Liver (tissue), 8 donors: ENCODE measurements at regions not wholly inside any gene's neighbourhood (a gene's known extent, or its start where the extent isn't known, plus 50 kb on each side); places are given as distances from the start of the nearest gene placed in this dataset.

Experiments
- DNase-seq: peaks from one replicate; pipeline ENCODE4 v3.0.0-alpha.2; 2017; ENCODE audit warnings: low spot score
- H3K27ac ChIP-seq, 2 donors: one replicate each; pipeline ENCODE4 v1.7.0; 2013; ENCODE audit warnings: inconsistent platforms in 2 of 2, low read length in 2 of 2, control low read depth in 1 of 2, low read depth in 1 of 2, mild to moderate bottlenecking in 1 of 2
- H3K27me3 ChIP-seq, 4 donors: one replicate each; pipeline versions ENCODE4 v1.6.1 to v1.7.0; 2013; ENCODE audit warnings: low read length in 3 of 4, inconsistent platforms in 1 of 4, mild to moderate bottlenecking in 1 of 4, moderate library complexity in 1 of 4; ENCODE audit not compliant: control insufficient read depth in 4 of 4, insufficient read depth in 4 of 4
- H3K36me3 ChIP-seq, 4 donors: one replicate each; pipeline versions ENCODE4 v1.6.1 to v1.7.0; 2013; ENCODE audit warnings: low read length in 3 of 4, mild to moderate bottlenecking in 3 of 4, low read depth in 1 of 4, moderate library complexity in 1 of 4; ENCODE audit not compliant: control insufficient read depth in 4 of 4, insufficient read depth in 3 of 4
- H3K4me1 ChIP-seq, 4 donors: one replicate each; pipeline versions ENCODE4 v1.6.1 to v1.7.0; 2013; ENCODE audit warnings: low read length in 3 of 4, mild to moderate bottlenecking in 3 of 4, moderate library complexity in 1 of 4; ENCODE audit not compliant: control insufficient read depth in 4 of 4, insufficient read depth in 4 of 4
- H3K4me3 ChIP-seq, 3 donors: one replicate each; pipeline versions ENCODE4 v1.6.1 to v1.7.0; 2013; ENCODE audit warnings: low read length in 3 of 3, control low read depth in 1 of 3, low read depth in 1 of 3, mild to moderate bottlenecking in 1 of 3
- H3K9ac ChIP-seq, 2 donors: one replicate each; pipeline ENCODE4 v1.7.0; 2013; ENCODE audit warnings: low read length in 2 of 2, mild to moderate bottlenecking in 2 of 2, moderate library complexity in 2 of 2, control low read depth in 1 of 2, low read depth in 1 of 2
- H3K9me3 ChIP-seq, 4 donors: one replicate each; pipeline versions ENCODE4 v1.6.1 to v1.7.0; 2013; ENCODE audit warnings: low read length in 3 of 4; ENCODE audit not compliant: control insufficient read depth in 4 of 4
- ATF3 ChIP-seq: IDR thresholded peaks from 2 replicates; pipeline ENCODE4 v1.6.1; 2016; ENCODE audit warnings: antibody characterized with exemption
- CTCF ChIP-seq: fragments of 150-350 bp; IDR thresholded peaks from 2 replicates; pipeline ENCODE4 v1.5.1; 2017; ENCODE audit warnings: improper control_type of control experiment, low read depth, low read length; ENCODE audit not compliant: missing input control
- EGR1 ChIP-seq, 2 donors: IDR thresholded peaks; 2 replicates each; pipeline ENCODE4 v1.6.1; 2016 to 2018; ENCODE audit warnings: antibody characterized with exemption in 2 of 2, low read depth in 2 of 2
- HNF4G ChIP-seq: IDR thresholded peaks from 2 replicates; pipeline ENCODE4 v1.6.1; 2016; ENCODE audit warnings: antibody characterized with exemption
- JUND ChIP-seq, 2 donors: IDR thresholded peaks; 2 replicates each; pipeline ENCODE4 v1.6.1; 2016; ENCODE audit warnings: antibody characterized with exemption in 2 of 2
- MAX ChIP-seq: IDR thresholded peaks from 2 replicates; pipeline ENCODE4 v1.6.1; 2016; ENCODE audit warnings: antibody characterized with exemption
- RAD21 ChIP-seq, 2 donors: IDR thresholded peaks; 2 replicates each; pipeline ENCODE4 v1.6.1; 2016; ENCODE audit warnings: antibody characterized with exemption in 2 of 2, mild to moderate bottlenecking in 2 of 2
- REST ChIP-seq: IDR thresholded peaks from 2 replicates; pipeline ENCODE4 v1.6.1; 2016; ENCODE audit warnings: antibody characterized with exemption, mild to moderate bottlenecking
- SP1 ChIP-seq: IDR thresholded peaks from 2 replicates; pipeline ENCODE4 v1.6.1; 2018; ENCODE audit warnings: antibody characterized with exemption, mild to moderate bottlenecking
- YY1 ChIP-seq: IDR thresholded peaks from 2 replicates; pipeline ENCODE4 v1.6.1; 2016; ENCODE audit warnings: antibody characterized with exemption, mild to moderate bottlenecking
- WGBS: extraction: QIAGEN DNeasy Blood & Tissue Kit; methylation state at CpG from one replicate; pipeline ENCODE4 v1.1.7; 2013; 5-methylcytosine and 5-hydroxymethylcytosine counted together
- donor health status: healthy.
- donor health status: healthy.
- donor health status: healthy.
- donor health status: healthy.
- donor health status: healthy.

- no peaks in the 10 kb centered on the region for H3K27me3 ChIP-seq
- H3K9me3 ChIP-seq: no peaks in the 10 kb centered on the region
- no peaks in the 10 kb centered on the region for H3K36me3 ChIP-seq
- H3K4me3 ChIP-seq: no peak overlapping the region
- H3K27ac ChIP-seq: no peak overlapping the region
- TF ChIP-seq SP1 (no peak), EGR1 (IDR thresholded peaks at IDR 0.05; ENCODE audit: low read depth in 2 of 2) (no peak), CTCF (no peak)
- no peaks in the 10 kb centered on the region for H3K4me1 ChIP-seq
- H3K9ac ChIP-seq: no peak overlapping the region
- 74% methylated on average over 5 of the region's 5 CpGs for WGBS
- no peak for DNase-seq
Observed at GRCh38 chr9:86624630-86625029, 270.4 kb upstream of the TUT7 start.

- H3K27me3 ChIP-seq: peaks cover 0 to 3% (median 0%) of the 10 kb centered on the region in 4 donors
- no peaks in the 10 kb centered on the region for H3K4me1 ChIP-seq
- no peak overlapping the region for H3K9ac ChIP-seq
- no peaks in the 10 kb centered on the region for H3K36me3 ChIP-seq
- peak; percentile 40 for TF ChIP-seq CTCF
- no peak for TF ChIP-seq REST
- peak; percentile 51 to 69 for TF ChIP-seq RAD21 (IDR thresholded peaks at IDR 0.05)
- H3K4me3 ChIP-seq: no peak overlapping the region
- 78% methylated on average over 6 of the region's 6 CpGs for WGBS
- DNase-seq: no peak
- no peaks in the 10 kb centered on the region for H3K9me3 ChIP-seq
- no peak overlapping the region for H3K27ac ChIP-seq
Observed at GRCh38 chr9:86614871-86615849, 260.9 kb upstream of the TUT7 start.

- Histone ChIP-seq H3K9me3 (no peaks in the 10 kb centered on the region), H3K4me3 (no peak overlapping the region), H3K36me3 (no peaks in the 10 kb centered on the region), H3K27me3 (peaks cover 0 to 3% (median 0%) of the 10 kb centered on the region in 4 donors), H3K9ac (no peak overlapping the region), H3K4me1 (no peaks in the 10 kb centered on the region), H3K27ac (no peak overlapping the region)
- WGBS: 89% methylated on average over 5 of the region's 5 CpGs
- no peak for DNase-seq
- TF ChIP-seq JUND (IDR thresholded peaks at IDR 0.05) (no peak), ATF3 (no peak), HNF4G (no peak), YY1 (no peak), REST (no peak), MAX (no peak)
Observed at GRCh38 chr9:86613943-86614342, 259.7 kb upstream of the TUT7 start.
